ENCODE measurements at regions not wholly inside any gene's neighbourhood (a gene's known extent, or its start where the extent isn't known, plus 50 kb on each side); places are given as distances from the start of the nearest gene placed in this dataset.
"Not testable (repeated sequence)": the region's sequence is repeated elsewhere in the genome, so short reads cannot be mapped to it uniquely, and the experiment has no call there.

GRCh38 chr14:105581551-105582341, 55.4 kb downstream of the TMEM121 start:
- Mint-ChIP-seq H3K27ac (ENCODE audit: unreplicated experiment) (no peak overlapping the region), H3K4me1 (ENCODE audit: unreplicated experiment) (no peaks in the 10 kb centered on the region), H3K9me3 (ENCODE audit: unreplicated experiment) (peaks cover 25% of the 10 kb centered on the region), H3K27me3 (ENCODE audit: unreplicated experiment) (no peaks in the 10 kb centered on the region), H3K36me3 (ENCODE audit: unreplicated experiment) (no peaks in the 10 kb centered on the region), H3K4me3 (ENCODE audit: unreplicated experiment) (no peak overlapping the region)
- peak; percentile 83 for DNase-seq (ENCODE audit: extremely low spot score, unreplicated experiment)
- no peak for TF ChIP-seq CTCF (IDR thresholded peaks at IDR 0.05)

GRCh38 chr14:105582639-105583038, 56.3 kb downstream of the TMEM121 start:
- DNase-seq (ENCODE audit: extremely low spot score, unreplicated experiment), result peak; percentile 81
- no peak overlapping the region for H3K27ac Mint-ChIP-seq (ENCODE audit: unreplicated experiment)
- H3K36me3 Mint-ChIP-seq (ENCODE audit: unreplicated experiment), result no peaks in the 10 kb centered on the region
- H3K9me3 Mint-ChIP-seq (ENCODE audit: unreplicated experiment), result peaks cover 18% of the 10 kb centered on the region
- H3K4me3 Mint-ChIP-seq (ENCODE audit: unreplicated experiment), result no peak overlapping the region
- no peaks in the 10 kb centered on the region for H3K27me3 Mint-ChIP-seq (ENCODE audit: unreplicated experiment)
- TF ChIP-seq CTCF (IDR thresholded peaks at IDR 0.05), result no peak
- H3K4me1 Mint-ChIP-seq (ENCODE audit: unreplicated experiment), result no peaks in the 10 kb centered on the region

DNA sequence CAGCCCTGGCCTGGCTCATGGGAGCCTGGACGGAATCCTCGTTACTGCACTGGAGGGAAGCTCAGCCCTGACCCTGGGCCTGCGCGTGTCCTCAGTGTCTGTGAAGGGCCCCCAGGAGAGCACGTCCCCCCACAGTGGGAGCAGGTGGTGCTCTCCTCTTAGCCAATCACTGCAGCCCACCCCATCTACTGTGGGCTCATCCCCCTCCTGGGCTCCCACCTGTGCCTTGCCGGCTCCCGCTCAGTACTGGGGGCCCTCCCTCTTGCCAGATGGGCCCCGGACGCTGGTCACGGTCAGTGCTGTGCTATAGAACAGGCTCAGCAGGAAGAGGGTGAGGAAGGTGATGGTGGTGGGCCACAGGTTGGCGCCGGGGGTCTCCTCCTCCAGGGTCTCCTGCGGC, 57.5 kb downstream of the TMEM121 start:
- not testable (repeated sequence) for H3K36me3 Mint-ChIP-seq (ENCODE audit: unreplicated experiment); H3K27ac Mint-ChIP-seq (ENCODE audit: unreplicated experiment); H3K4me1 Mint-ChIP-seq (ENCODE audit: unreplicated experiment); H3K4me3 Mint-ChIP-seq (ENCODE audit: unreplicated experiment); H3K27me3 Mint-ChIP-seq (ENCODE audit: unreplicated experiment)
- peak; percentile 76 for DNase-seq (ENCODE audit: extremely low spot score, unreplicated experiment)
- H3K9me3 Mint-ChIP-seq (ENCODE audit: unreplicated experiment), result peaks cover 11% of the 10 kb centered on the region

- not testable (repeated sequence) for H3K4me1 Mint-ChIP-seq (ENCODE audit: unreplicated experiment); H3K36me3 Mint-ChIP-seq (ENCODE audit: unreplicated experiment); H3K27ac Mint-ChIP-seq (ENCODE audit: unreplicated experiment); H3K27me3 Mint-ChIP-seq (ENCODE audit: unreplicated experiment); H3K4me3 Mint-ChIP-seq (ENCODE audit: unreplicated experiment)
- DNase-seq (ENCODE audit: extremely low spot score, unreplicated experiment), result peak; percentile 5
- peaks cover 11% of the 10 kb centered on the region for H3K9me3 Mint-ChIP-seq (ENCODE audit: unreplicated experiment)
Measured at GRCh38 chr14:105585290-105585689, 58.9 kb downstream of the TMEM121 start.

DNA sequence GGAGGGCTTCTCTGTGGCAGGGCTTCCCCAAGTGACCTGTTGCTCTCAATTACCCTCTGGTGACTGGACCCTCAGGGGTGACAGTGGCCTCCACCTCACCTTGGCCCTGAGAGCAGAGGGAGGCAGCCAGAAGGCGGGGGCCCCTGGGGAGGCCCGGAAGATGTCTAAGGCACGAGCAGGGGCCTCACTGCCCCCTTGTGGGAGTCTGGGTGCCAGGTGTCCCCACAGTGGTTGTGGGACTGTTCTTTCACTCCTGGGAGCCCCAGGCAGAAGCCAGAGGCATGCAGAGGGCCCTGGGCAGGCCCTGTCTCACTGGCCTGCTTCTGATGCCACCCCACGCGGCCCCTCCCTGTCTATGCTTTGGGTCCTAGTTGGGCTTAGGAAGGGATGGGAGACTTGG, 59.3 kb downstream of the TMEM121 start:
- not testable (repeated sequence) for H3K27ac Mint-ChIP-seq (ENCODE audit: unreplicated experiment); H3K9me3 Mint-ChIP-seq (ENCODE audit: unreplicated experiment); H3K36me3 Mint-ChIP-seq (ENCODE audit: unreplicated experiment); H3K4me1 Mint-ChIP-seq (ENCODE audit: unreplicated experiment); H3K27me3 Mint-ChIP-seq (ENCODE audit: unreplicated experiment); H3K4me3 Mint-ChIP-seq (ENCODE audit: unreplicated experiment)
- DNase-seq (ENCODE audit: extremely low spot score, unreplicated experiment), result peak; percentile 51

- H3K27ac Mint-ChIP-seq (ENCODE audit: unreplicated experiment); H3K4me1 Mint-ChIP-seq (ENCODE audit: unreplicated experiment); H3K36me3 Mint-ChIP-seq (ENCODE audit: unreplicated experiment); H3K4me3 Mint-ChIP-seq (ENCODE audit: unreplicated experiment); H3K27me3 Mint-ChIP-seq (ENCODE audit: unreplicated experiment); H3K9me3 Mint-ChIP-seq (ENCODE audit: unreplicated experiment): not testable (repeated sequence)
- peak; percentile 69 for DNase-seq (ENCODE audit: extremely low spot score, unreplicated experiment)
Measured at GRCh38 chr14:105586144-105586872, 59.9 kb downstream of the TMEM121 start.

GRCh38 chr14:105587034-105587433, 60.7 kb downstream of the TMEM121 start:
- not testable (repeated sequence) for H3K4me3 Mint-ChIP-seq (ENCODE audit: unreplicated experiment); H3K4me1 Mint-ChIP-seq (ENCODE audit: unreplicated experiment); H3K9me3 Mint-ChIP-seq (ENCODE audit: unreplicated experiment); H3K27ac Mint-ChIP-seq (ENCODE audit: unreplicated experiment); H3K27me3 Mint-ChIP-seq (ENCODE audit: unreplicated experiment); H3K36me3 Mint-ChIP-seq (ENCODE audit: unreplicated experiment)
- DNase-seq (ENCODE audit: extremely low spot score, unreplicated experiment), result peak; percentile 32

DNA sequence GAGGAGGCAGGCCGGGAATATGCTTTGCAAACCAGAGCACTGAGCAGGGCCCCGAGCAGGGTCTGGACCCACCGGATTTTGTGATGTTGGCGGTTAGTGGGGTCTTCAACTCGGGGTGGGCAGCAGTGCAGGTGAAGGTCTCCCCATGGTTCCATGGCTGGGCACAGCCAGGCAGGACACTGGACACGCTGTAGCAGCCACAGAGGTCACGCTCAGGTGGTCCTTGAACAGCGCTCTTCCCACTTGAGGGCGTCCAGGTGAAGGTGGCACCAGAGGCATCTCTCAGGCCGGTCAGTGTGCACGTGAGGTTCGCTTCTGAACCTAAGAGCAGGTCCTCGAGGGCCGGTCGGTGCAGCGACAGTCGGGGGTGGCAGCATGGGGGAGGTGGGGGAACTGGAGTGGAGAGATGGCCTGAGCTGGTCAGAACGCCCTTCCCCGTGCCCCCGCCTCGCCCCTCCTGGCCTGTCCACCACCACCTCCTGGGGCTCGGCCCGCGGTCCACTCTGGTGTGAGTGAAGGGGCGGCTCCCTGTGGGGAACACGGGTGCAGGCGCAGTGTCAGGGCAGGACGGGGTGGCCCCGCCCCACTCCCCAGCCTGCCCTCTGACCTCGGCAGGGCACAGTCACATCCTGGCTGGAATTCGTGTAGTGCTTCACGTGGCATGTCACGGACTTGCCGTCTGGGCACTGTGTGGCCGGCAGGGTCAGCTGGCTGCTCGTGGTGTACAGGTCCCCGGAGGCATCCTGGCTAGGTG, 61.3 kb downstream of the TMEM121 start:
- H3K27ac Mint-ChIP-seq (ENCODE audit: unreplicated experiment); H3K4me3 Mint-ChIP-seq (ENCODE audit: unreplicated experiment); H3K9me3 Mint-ChIP-seq (ENCODE audit: unreplicated experiment); H3K4me1 Mint-ChIP-seq (ENCODE audit: unreplicated experiment); H3K27me3 Mint-ChIP-seq (ENCODE audit: unreplicated experiment); H3K36me3 Mint-ChIP-seq (ENCODE audit: unreplicated experiment): not testable (repeated sequence)
- DNase-seq (ENCODE audit: extremely low spot score, unreplicated experiment), result peak; percentile 66

Data from osteocyte (in vitro differentiated cells).